HG03159 (cell line): ENCODE measurements at regions not wholly inside any gene's neighbourhood (a gene's known extent, or its start where the extent isn't known, plus 50 kb on each side); places are given as distances from the start of the nearest gene placed in this dataset.

Experiments
- ATAC-seq: cut with Tn5 transposase; IDR thresholded peaks from one replicate; pipeline ENCODE4 v1.9.1; 2021; ENCODE audit warnings: mild to moderate bottlenecking, moderate library complexity; ENCODE audit not compliant: unreplicated experiment

GRCh38 chr2:2687745-2688144 is 356.7 kb upstream of the MYT1L start:
- no peak for ATAC-seq

GRCh38 chr2:2686222-2686621 is 355.1 kb upstream of the MYT1L start:
- ATAC-seq = no peak

GRCh38 chr2:2683606-2684224 is 352.6 kb upstream of the MYT1L start:
- ATAC-seq = no peak

- no peak for ATAC-seq
Measured at GRCh38 chr2:2682700-2683342, 351.7 kb upstream of the MYT1L start.

- ATAC-seq = no peak
Measured at GRCh38 chr2:2681711-2682251, 350.7 kb upstream of the MYT1L start.

- no peak for ATAC-seq
Measured at GRCh38 chr2:2681085-2681484, 350.0 kb upstream of the MYT1L start.

- ATAC-seq = no peak
Measured at GRCh38 chr2:2674831-2675230, 343.8 kb upstream of the MYT1L start.

- no peak for ATAC-seq
Measured at GRCh38 chr2:2673406-2673805, 342.3 kb upstream of the MYT1L start.

- ATAC-seq = no peak
Measured at GRCh38 chr2:2672249-2672648, 341.2 kb upstream of the MYT1L start.

GRCh38 chr2:2671826-2672225 is 340.8 kb upstream of the MYT1L start:
- ATAC-seq = no peak

GRCh38 chr2:2669316-2669715 is 338.2 kb upstream of the MYT1L start:
- ATAC-seq = no peak

GRCh38 chr2:2668681-2669265 is 337.7 kb upstream of the MYT1L start:
- no peak for ATAC-seq

- ATAC-seq = no peak
Measured at GRCh38 chr2:2667690-2668089, 336.6 kb upstream of the MYT1L start.

- no peak for ATAC-seq
Measured at GRCh38 chr2:2665834-2666133, 334.7 kb upstream of the MYT1L start.

- ATAC-seq = no peak
Measured at GRCh38 chr2:2664989-2665833, 334.1 kb upstream of the MYT1L start.

- ATAC-seq = no peak
Measured at GRCh38 chr2:2663401-2664036, 332.4 kb upstream of the MYT1L start.

GRCh38 chr2:2662847-2663356 is 331.8 kb upstream of the MYT1L start:
- no peak for ATAC-seq

GRCh38 chr2:2662037-2662846 is 331.2 kb upstream of the MYT1L start:
- ATAC-seq = no peak

GRCh38 chr2:2660789-2661355 is 329.8 kb upstream of the MYT1L start:
- ATAC-seq = no peak
